Esophagus muscularis mucosa (tissue), 4 donors: ENCODE measurements at regions not wholly inside any gene's neighbourhood (a gene's known extent, or its start where the extent isn't known, plus 50 kb on each side); places are given as distances from the start of the nearest gene placed in this dataset.

Experiments used
- DNase-seq: peaks from one replicate; pipeline ENCODE4 v3.0.0-alpha.2; 2017; ENCODE audit errors: extremely low spot score
- H3K27ac ChIP-seq, 4 donors: fragments of 200-600 bp; sonication (generic); replicated peaks in 1 of 4; 1 replicate in 3 of 4; 2 replicates in 1 of 4; pipeline ENCODE4 v1.5.1; 2016 to 2019; ENCODE audit warnings: mild to moderate bottlenecking in 1 of 4
- H3K27me3 ChIP-seq, 4 donors: fragments of 200-600 bp; sonication (generic); one replicate each; pipeline versions ENCODE4 v1.5.1 to v1.6.0; 2016 to 2019
- H3K36me3 ChIP-seq, 4 donors: fragments of 200-600 bp; sonication (generic); one replicate each; pipeline ENCODE4 v1.5.1; 2016 to 2019
- H3K4me1 ChIP-seq, 4 donors: fragments of 200-600 bp; sonication (generic); one replicate each; pipeline ENCODE4 v1.5.1; 2016 to 2019
- H3K4me3 ChIP-seq, 4 donors: fragments of 200-600 bp; sonication (generic); 1 replicate in 2 of 4; 2 replicates in 2 of 4; pipeline ENCODE4 v1.5.1; 2016 to 2019; ENCODE audit warnings: mild to moderate bottlenecking in 4 of 4, moderate library complexity in 1 of 4
- H3K9me3 ChIP-seq, 4 donors: fragments of 200-600 bp; sonication (generic); 1 replicate in 3 of 4; 2 replicates in 1 of 4; pipeline ENCODE4 v1.5.1; 2016 to 2019
- EP300 ChIP-seq: sonication (generic); formaldehyde crosslinking; IDR thresholded peaks from one replicate; pipeline ENCODE4 v1.6.1; 2017; ENCODE audit warnings: antibody characterized with exemption
- POLR2A ChIP-seq: fragments of 450-650 bp; IDR thresholded peaks from one replicate; pipeline ENCODE4 v1.6.1; 2017; ENCODE audit warnings: antibody characterized with exemption, moderate library complexity, mild to moderate bottlenecking, low read depth
- POLR2AphosphoS5 ChIP-seq, 2 donors: sonication (generic); formaldehyde crosslinking; IDR thresholded peaks; one replicate each; pipeline ENCODE4 v1.6.1; 2017; ENCODE audit warnings: antibody characterized with exemption in 2 of 2
- WGBS: methylation state at CpG from one replicate; pipeline ENCODE4 v1.1.5; 2018; 5-methylcytosine and 5-hydroxymethylcytosine counted together
- intact Hi-C: fragments of 100-400 bp; cut with DNase I; formaldehyde crosslinking; loops from one replicate; pipeline ENCODE4 v1.15.1; 2023
- TF ChIP-seq, protein P1 (sequence below), 3 experiments: fragments of 200-600 bp in 2 of 3; fragments of 450-650 bp in 1 of 3; sonication (generic) in 2 of 3; IDR thresholded peaks; one replicate each; pipeline ENCODE4 v1.5.1; 2017 to 2019; ENCODE audit warnings: antibody characterized with exemption in 3 of 3, mild to moderate bottlenecking in 2 of 3, moderate library complexity in 1 of 3

DNA sequence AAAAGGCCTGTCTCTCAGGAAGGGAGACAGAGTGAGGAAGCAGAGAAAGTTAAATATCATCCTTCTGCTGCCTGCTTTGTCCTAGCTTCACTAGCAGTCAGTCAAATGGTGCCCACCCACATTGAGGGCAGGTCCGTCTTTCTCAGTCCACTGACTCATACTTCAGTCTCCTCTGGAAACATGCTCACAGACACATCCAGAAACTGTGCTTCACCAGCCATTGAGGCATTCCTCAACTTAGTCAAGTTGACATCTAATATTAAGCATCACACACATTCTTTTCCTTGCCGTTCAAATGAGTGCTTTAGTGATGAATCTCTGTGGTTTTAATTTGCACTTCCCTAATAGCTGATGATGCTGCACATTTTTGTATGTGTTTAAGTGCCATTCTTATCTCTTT is 777.8 kb upstream of the PRMT6 start:
- Histone ChIP-seq H3K4me1 (no peaks in the 10 kb centered on the region), H3K9me3 (peaks cover 0 to 6% (median 0%) of the 10 kb centered on the region in 4 donors), H3K36me3 (no peaks in the 10 kb centered on the region), H3K27ac (no peak overlapping the region), H3K4me3 (no peak overlapping the region), H3K27me3 (no peaks in the 10 kb centered on the region)
- intact Hi-C loops: no loop called here
- TF ChIP-seq, protein P1, sequence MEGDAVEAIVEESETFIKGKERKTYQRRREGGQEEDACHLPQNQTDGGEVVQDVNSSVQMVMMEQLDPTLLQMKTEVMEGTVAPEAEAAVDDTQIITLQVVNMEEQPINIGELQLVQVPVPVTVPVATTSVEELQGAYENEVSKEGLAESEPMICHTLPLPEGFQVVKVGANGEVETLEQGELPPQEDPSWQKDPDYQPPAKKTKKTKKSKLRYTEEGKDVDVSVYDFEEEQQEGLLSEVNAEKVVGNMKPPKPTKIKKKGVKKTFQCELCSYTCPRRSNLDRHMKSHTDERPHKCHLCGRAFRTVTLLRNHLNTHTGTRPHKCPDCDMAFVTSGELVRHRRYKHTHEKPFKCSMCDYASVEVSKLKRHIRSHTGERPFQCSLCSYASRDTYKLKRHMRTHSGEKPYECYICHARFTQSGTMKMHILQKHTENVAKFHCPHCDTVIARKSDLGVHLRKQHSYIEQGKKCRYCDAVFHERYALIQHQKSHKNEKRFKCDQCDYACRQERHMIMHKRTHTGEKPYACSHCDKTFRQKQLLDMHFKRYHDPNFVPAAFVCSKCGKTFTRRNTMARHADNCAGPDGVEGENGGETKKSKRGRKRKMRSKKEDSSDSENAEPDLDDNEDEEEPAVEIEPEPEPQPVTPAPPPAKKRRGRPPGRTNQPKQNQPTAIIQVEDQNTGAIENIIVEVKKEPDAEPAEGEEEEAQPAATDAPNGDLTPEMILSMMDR (IDR thresholded peaks at IDR 0.05): no peak
- TF ChIP-seq POLR2AphosphoS5 (IDR thresholded peaks at IDR 0.05) (no peak), POLR2A (no peak), EP300 (no peak)
- WGBS: 59% methylated on average over 2 of the region's 2 CpGs
- DNase-seq: no peak

DNA sequence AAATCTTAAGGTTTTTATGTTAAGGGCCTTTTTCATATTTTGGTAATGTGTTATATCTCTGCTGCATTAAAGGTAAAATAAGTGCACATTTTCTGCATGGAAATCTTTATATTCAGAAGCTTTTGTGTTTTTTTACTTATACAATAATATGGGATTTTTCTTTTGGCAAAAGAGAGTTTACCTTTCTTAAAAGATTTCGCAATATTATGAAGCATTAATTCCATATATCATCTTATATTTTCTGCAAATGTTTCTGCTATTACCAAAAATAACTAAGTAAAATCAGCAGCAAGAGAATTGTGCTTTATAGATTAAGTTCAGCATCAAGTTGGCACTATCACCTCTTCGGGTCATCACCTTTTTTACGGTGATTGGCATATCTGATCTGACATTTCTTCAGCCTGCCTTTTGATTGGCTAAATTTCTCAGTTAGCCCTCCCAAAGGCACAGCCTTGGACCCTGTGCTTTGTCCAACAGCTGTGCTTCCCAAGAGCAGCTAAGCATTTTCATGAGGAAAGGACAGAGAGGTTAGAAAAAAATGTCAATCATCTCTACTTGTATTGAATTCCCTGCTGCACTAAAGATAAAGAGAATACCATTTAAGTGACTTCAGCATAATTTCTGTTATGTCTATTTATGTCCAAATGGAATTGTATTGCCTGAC is 767.1 kb upstream of the PRMT6 start:
- H3K4me3 ChIP-seq: no peak overlapping the region
- H3K36me3 ChIP-seq: no peaks in the 10 kb centered on the region
- TF ChIP-seq POLR2AphosphoS5 (IDR thresholded peaks at IDR 0.05): no peak
- no peak for TF ChIP-seq POLR2A
- no peak for TF ChIP-seq EP300
- TF ChIP-seq, protein P1 (IDR thresholded peaks at IDR 0.05): no peak
- no peaks in the 10 kb centered on the region for H3K9me3 ChIP-seq
- no peaks in the 10 kb centered on the region for H3K4me1 ChIP-seq
- intact Hi-C loops: no loop called here
- no peak for DNase-seq
- H3K27me3 ChIP-seq: no peaks in the 10 kb centered on the region
- no peak overlapping the region for H3K27ac ChIP-seq
- WGBS: 91% methylated on average over 3 of the region's 3 CpGs

DNA sequence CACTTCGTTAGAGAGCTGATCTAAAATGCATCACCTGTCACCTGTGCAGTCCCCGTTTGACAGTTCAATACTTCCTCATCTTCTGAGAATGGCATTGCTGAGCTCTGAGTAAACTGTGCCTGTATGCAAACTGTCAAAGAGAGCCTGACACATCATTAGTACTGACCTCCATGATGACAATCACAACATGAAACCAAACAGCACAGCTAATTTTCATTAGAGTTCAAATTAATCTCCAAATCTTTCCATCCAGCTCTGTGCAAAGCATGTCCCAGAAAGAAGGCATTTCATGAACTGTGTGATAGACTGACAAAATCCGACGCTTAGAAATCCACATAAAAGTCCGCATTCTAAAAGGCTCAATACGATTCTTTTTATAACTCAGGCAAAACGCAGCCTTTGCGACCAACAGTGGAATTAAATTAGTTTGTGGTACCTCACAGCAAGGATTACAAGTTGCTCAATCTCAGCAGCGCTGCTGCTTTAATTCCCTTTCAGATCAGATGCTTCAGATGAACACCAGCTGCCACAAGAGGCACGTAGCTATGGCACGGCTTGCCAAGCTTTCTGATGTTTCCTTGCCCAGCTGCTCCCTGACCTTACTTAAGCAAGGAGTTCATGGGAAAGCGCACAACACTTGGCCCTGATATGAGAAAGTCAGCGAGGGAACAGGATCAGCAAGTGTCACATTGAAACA is 765.5 kb upstream of the PRMT6 start:
- no peaks in the 10 kb centered on the region for H3K36me3 ChIP-seq
- TF ChIP-seq EP300 (no peak), POLR2A (no peak), POLR2AphosphoS5 (IDR thresholded peaks at IDR 0.05) (no peak)
- TF ChIP-seq, protein P1 (IDR thresholded peaks at IDR 0.05): no peak

DNA sequence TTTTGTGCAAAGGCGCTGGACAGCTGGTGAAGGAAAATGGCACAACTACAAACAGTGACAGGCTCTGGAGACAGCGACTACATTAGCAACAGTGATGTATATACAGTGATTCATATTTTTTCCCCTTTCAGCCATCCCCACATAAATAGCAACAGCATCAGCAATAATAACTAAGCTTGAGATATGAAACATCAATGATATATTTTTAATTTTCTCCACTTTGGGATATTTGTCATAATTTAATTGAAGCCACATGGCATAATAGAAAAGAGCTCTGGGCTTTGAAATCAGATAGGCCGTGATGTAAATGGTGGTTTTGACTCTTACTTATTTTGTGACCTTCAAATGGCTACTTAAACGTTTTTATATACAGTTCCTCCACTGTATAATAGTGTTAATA is 764.3 kb upstream of the PRMT6 start:
- intact Hi-C loops: no loop called here
- H3K27me3 ChIP-seq: no peaks in the 10 kb centered on the region
- WGBS: 80% methylated on average over 4 of the region's 4 CpGs
- no peak overlapping the region for H3K4me3 ChIP-seq
- no peaks in the 10 kb centered on the region for H3K9me3 ChIP-seq
- no peak for TF ChIP-seq POLR2AphosphoS5 (IDR thresholded peaks at IDR 0.05)
- no peak for TF ChIP-seq POLR2A
- TF ChIP-seq, protein P1 (IDR thresholded peaks at IDR 0.05): no peak
- TF ChIP-seq EP300: no peak
- no peak for DNase-seq
- no peaks in the 10 kb centered on the region for H3K4me1 ChIP-seq
- no peaks in the 10 kb centered on the region for H3K36me3 ChIP-seq
- no peak overlapping the region for H3K27ac ChIP-seq

More for the DNA sequence above, 765.5 kb upstream of the PRMT6 start:
- DNase-seq: no peak
- no peaks in the 10 kb centered on the region for H3K9me3 ChIP-seq
- H3K27ac ChIP-seq: no peak overlapping the region
- WGBS: 45% methylated on average over 13 of the region's 13 CpGs
- H3K27me3 ChIP-seq: no peaks in the 10 kb centered on the region
- H3K4me3 ChIP-seq: no peak overlapping the region
- H3K4me1 ChIP-seq: no peaks in the 10 kb centered on the region
- intact Hi-C loops: no loop called here
